Gastrocnemius medialis (tissue), 4 donors: ENCODE measurements at regions not wholly inside any gene's neighbourhood (a gene's known extent, or its start where the extent isn't known, plus 50 kb on each side); places are given as distances from the start of the nearest gene placed in this dataset.

Source experiments
- POLR2A ChIP-seq, 2 donors: fragments of 450-650 bp; IDR thresholded peaks; one replicate each; pipeline ENCODE4 v1.6.1; 2017; ENCODE audit warnings: antibody characterized with exemption in 2 of 2, mild to moderate bottlenecking in 2 of 2, moderate library complexity in 2 of 2
- TF ChIP-seq, protein P1 (sequence below), 5 experiments: fragments of 450-650 bp in 3 of 5; fragments of 200-600 bp in 2 of 5; sonication (generic) in 2 of 5; IDR thresholded peaks in 4 of 5; conservative IDR thresholded peaks in 1 of 5; 1 replicate in 4 of 5; 2 replicates in 1 of 5; pipeline ENCODE4 v1.5.1; 2016 to 2019; ENCODE audit warnings: antibody characterized with exemption in 5 of 5, mild to moderate bottlenecking in 3 of 5, moderate library complexity in 3 of 5

DNA sequence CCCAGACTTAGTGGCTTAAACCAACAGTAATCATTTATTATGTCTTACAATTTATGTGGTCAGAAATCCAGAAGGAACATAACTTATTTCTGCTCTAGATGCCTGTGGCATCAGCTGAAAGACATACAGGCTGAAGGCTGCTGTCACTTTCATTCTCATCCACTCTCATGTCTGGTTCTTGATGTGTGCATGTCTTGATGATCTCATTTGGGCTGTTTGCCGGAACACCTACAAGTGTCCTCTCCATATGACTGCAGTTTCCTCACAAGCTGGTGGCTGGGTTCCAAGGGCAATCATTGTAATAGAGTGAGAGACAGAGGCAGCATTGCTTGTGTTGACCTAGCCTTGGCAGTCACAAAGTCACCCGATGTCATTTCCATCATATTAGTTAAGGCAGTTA, 1375.9 kb upstream of the RAG2 start:
- TF ChIP-seq, protein P1, sequence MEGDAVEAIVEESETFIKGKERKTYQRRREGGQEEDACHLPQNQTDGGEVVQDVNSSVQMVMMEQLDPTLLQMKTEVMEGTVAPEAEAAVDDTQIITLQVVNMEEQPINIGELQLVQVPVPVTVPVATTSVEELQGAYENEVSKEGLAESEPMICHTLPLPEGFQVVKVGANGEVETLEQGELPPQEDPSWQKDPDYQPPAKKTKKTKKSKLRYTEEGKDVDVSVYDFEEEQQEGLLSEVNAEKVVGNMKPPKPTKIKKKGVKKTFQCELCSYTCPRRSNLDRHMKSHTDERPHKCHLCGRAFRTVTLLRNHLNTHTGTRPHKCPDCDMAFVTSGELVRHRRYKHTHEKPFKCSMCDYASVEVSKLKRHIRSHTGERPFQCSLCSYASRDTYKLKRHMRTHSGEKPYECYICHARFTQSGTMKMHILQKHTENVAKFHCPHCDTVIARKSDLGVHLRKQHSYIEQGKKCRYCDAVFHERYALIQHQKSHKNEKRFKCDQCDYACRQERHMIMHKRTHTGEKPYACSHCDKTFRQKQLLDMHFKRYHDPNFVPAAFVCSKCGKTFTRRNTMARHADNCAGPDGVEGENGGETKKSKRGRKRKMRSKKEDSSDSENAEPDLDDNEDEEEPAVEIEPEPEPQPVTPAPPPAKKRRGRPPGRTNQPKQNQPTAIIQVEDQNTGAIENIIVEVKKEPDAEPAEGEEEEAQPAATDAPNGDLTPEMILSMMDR (IDR thresholded peaks at IDR 0.05 in 4 of 5, conservative IDR thresholded peaks at IDR 0.05 in 1 of 5) = no peak
- no peak for TF ChIP-seq POLR2A (IDR thresholded peaks at IDR 0.05)
